SK-N-SH treated with all-trans-retinoic acid at 6 μM for 48 hours (cell line): ENCODE measurements at regions not wholly inside any gene's neighbourhood (a gene's known extent, or its start where the extent isn't known, plus 50 kb on each side); places are given as distances from the start of the nearest gene placed in this dataset.

ENCODE experiments used
- OSR1 ChIP-seq: fragments of 250-450 bp; sonication (Bioruptor Pico); IDR thresholded peaks from 2 replicates; pipeline ENCODE4 v1.8.0; 2022; ENCODE audit warnings: moderate library complexity, mild to moderate bottlenecking, inconsistent platforms
- PPARA ChIP-seq: fragments of 250-450 bp; sonication (Bioruptor Pico); IDR thresholded peaks from 2 replicates; pipeline ENCODE4 v1.5.0; 2020; ENCODE audit warnings: mild to moderate bottlenecking, borderline replicate concordance
- RARB ChIP-seq: fragments of 250-450 bp; sonication (Bioruptor Pico); IDR thresholded peaks from 2 replicates; pipeline ENCODE4 v1.8.0; 2021; ENCODE audit warnings: mild to moderate bottlenecking, moderate library complexity
- TOX ChIP-seq: fragments of 250-450 bp; sonication (Bioruptor Pico); IDR thresholded peaks from 2 replicates; pipeline ENCODE4 v1.8.0; 2021; ENCODE audit warnings: mild to moderate bottlenecking, moderate library complexity, borderline replicate concordance
- ZC3H10 ChIP-seq: fragments of 250-450 bp; sonication (Bioruptor Pico); IDR thresholded peaks from 2 replicates; pipeline ENCODE4 v1.5.1; 2021; ENCODE audit warnings: mild to moderate bottlenecking, moderate library complexity
- TF ChIP-seq, protein P1 (sequence below): fragments of 250-450 bp; sonication (Bioruptor Pico); IDR thresholded peaks from 2 replicates; pipeline ENCODE4 v1.5.0; 2020; ENCODE audit warnings: mild to moderate bottlenecking, moderate library complexity
- TF ChIP-seq, protein P2 (sequence below): fragments of 250-450 bp; sonication (Bioruptor Pico); IDR thresholded peaks from 2 replicates; pipeline ENCODE4 v1.5.1; 2020; ENCODE audit warnings: low read depth, mild to moderate bottlenecking, moderate library complexity
- TF ChIP-seq, protein P3 (sequence below): fragments of 250-450 bp; sonication (Bioruptor Pico); IDR thresholded peaks from 2 replicates; pipeline ENCODE4 v1.8.0; 2021; ENCODE audit warnings: low read depth, mild to moderate bottlenecking, moderate library complexity, borderline replicate concordance
- TF ChIP-seq, protein P4 (sequence below): fragments of 250-450 bp; sonication (Bioruptor Pico); IDR thresholded peaks from 2 replicates; pipeline ENCODE4 v1.5.1; 2021; ENCODE audit warnings: mild to moderate bottlenecking, moderate library complexity

DNA sequence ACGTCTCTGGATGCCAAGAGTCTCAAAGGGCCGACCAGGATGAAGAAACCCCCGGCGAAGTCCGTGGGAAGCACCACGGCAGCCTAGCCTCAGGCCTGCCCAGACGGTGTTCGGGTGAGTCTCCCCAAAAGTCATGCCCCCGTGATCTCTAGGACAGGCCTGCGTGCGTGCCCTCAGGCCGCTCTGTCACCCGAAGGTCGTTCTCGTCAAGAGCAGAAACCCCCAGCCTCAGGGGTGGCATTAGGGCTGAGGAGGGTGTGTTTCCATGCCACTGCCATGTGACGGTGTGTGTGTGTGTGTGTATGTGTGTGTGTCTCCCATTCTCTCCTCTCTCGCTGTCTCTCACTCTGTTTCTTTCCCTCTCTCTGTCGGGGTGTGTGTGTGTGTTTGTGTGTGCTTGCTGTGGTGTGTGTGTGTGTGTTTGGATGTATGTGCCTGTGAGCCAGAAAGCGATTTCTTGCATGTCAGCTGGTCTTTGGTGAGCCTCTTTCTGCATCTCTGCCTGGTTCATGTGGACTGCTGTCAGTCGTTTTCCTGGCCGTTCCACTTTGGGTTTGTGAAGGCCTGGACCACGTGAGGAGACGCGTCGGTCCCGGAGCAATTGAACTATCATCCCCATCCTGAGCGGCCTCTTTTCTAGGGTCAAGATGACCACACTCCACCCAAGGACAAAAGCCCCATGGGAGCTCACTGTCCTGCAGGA is 772.5 kb upstream of the ALG10B start:
- TF ChIP-seq, protein P1, sequence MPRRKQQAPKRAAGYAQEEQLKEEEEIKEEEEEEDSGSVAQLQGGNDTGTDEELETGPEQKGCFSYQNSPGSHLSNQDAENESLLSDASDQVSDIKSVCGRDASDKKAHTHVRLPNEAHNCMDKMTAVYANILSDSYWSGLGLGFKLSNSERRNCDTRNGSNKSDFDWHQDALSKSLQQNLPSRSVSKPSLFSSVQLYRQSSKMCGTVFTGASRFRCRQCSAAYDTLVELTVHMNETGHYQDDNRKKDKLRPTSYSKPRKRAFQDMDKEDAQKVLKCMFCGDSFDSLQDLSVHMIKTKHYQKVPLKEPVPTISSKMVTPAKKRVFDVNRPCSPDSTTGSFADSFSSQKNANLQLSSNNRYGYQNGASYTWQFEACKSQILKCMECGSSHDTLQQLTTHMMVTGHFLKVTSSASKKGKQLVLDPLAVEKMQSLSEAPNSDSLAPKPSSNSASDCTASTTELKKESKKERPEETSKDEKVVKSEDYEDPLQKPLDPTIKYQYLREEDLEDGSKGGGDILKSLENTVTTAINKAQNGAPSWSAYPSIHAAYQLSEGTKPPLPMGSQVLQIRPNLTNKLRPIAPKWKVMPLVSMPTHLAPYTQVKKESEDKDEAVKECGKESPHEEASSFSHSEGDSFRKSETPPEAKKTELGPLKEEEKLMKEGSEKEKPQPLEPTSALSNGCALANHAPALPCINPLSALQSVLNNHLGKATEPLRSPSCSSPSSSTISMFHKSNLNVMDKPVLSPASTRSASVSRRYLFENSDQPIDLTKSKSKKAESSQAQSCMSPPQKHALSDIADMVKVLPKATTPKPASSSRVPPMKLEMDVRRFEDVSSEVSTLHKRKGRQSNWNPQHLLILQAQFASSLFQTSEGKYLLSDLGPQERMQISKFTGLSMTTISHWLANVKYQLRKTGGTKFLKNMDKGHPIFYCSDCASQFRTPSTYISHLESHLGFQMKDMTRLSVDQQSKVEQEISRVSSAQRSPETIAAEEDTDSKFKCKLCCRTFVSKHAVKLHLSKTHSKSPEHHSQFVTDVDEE (CRISPR knock-in tag): no peak
- TF ChIP-seq RARB (CRISPR knock-in tag) (no peak), OSR1 (CRISPR knock-in tag) (no peak), TOX (no peak), ZC3H10 (no peak), PPARA (no peak)
- TF ChIP-seq, protein P2, sequence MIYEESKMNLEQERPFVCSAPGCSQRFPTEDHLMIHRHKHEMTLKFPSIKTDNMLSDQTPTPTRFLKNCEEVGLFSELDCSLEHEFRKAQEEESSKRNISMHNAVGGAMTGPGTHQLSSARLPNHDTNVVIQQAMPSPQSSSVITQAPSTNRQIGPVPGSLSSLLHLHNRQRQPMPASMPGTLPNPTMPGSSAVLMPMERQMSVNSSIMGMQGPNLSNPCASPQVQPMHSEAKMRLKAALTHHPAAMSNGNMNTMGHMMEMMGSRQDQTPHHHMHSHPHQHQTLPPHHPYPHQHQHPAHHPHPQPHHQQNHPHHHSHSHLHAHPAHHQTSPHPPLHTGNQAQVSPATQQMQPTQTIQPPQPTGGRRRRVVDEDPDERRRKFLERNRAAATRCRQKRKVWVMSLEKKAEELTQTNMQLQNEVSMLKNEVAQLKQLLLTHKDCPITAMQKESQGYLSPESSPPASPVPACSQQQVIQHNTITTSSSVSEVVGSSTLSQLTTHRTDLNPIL (CRISPR knock-in tag): no peak
- TF ChIP-seq, protein P3, sequence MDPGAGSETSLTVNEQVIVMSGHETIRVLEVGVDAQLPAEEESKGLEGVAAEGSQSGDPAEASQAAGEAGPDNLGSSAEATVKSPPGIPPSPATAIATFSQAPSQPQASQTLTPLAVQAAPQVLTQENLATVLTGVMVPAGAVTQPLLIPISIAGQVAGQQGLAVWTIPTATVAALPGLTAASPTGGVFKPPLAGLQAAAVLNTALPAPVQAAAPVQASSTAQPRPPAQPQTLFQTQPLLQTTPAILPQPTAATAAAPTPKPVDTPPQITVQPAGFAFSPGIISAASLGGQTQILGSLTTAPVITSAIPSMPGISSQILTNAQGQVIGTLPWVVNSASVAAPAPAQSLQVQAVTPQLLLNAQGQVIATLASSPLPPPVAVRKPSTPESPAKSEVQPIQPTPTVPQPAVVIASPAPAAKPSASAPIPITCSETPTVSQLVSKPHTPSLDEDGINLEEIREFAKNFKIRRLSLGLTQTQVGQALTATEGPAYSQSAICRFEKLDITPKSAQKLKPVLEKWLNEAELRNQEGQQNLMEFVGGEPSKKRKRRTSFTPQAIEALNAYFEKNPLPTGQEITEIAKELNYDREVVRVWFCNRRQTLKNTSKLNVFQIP (CRISPR knock-in tag): no peak
- TF ChIP-seq, protein P4, sequence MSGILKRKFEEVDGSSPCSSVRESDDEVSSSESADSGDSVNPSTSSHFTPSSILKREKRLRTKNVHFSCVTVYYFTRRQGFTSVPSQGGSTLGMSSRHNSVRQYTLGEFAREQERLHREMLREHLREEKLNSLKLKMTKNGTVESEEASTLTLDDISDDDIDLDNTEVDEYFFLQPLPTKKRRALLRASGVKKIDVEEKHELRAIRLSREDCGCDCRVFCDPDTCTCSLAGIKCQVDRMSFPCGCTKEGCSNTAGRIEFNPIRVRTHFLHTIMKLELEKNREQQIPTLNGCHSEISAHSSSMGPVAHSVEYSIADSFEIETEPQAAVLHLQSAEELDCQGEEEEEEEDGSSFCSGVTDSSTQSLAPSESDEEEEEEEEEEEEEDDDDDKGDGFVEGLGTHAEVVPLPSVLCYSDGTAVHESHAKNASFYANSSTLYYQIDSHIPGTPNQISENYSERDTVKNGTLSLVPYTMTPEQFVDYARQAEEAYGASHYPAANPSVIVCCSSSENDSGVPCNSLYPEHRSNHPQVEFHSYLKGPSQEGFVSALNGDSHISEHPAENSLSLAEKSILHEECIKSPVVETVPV (CRISPR knock-in tag): no peak
